Activated CD4-positive, CD25-positive, alpha-beta regulatory T cell treated with anti-CD3 and anti-CD28 coated beads, Interleukin-2, amount 50 U/mL, for 72 hours (primary cell): ENCODE measurements at regions not wholly inside any gene's neighbourhood (a gene's known extent, or its start where the extent isn't known, plus 50 kb on each side); places are given as distances from the start of the nearest gene placed in this dataset.

Source experiments
- DNase-seq: peaks from one replicate; pipeline ENCODE4 v3.0.0; 2021

- DNase-seq = no peak
Observed at GRCh38 chr2:8030573-8031303, 651.1 kb upstream of the ID2 start.

- no peak for DNase-seq
Observed at GRCh38 chr2:8031370-8031769, 650.5 kb upstream of the ID2 start.

GRCh38 chr2:8033546-8034096, 648.2 kb upstream of the ID2 start:
- DNase-seq = no peak

DNA sequence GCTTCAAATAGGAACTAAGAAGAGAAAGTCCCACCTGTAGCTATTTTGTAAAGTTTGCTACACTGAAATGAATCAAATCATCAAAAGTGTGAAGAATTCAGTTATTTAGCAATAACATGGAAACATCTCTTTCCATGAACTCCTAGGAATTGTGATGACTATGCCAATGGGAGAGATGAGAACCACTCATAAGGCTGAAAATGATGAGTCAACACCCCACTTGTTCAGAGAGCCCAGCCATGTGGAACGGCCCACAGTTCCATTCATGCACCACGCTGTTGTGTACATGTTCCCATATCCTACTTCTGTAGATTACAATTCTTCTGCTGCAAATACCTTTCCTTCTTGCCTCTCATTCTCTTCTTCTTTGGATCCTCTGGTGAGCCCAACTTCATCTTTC, 645.5 kb upstream of the ID2 start:
- DNase-seq = no peak

- DNase-seq = no peak
Observed at GRCh38 chr2:8039732-8040131, 642.1 kb upstream of the ID2 start.

DNA sequence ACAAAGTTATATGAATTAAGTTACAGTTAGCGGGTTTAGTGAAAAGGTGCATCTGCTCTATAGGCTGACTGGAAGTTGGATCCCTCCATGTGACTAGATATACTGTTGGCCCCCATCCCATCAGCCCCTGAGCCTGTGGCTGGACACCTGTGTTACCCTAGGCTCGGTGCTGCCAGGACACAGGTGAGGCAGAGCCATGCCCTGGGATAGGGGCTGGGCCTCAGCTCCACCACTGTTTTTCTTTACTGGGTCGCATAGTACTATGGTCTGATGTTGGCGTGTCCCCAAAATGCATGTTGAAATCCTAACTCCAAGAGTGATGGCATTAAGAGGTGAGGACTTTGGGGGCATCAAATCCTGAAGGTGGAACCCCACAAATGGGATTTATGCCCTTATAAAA, 638.6 kb upstream of the ID2 start:
- no peak for DNase-seq

GRCh38 chr2:8044046-8044594, 637.7 kb upstream of the ID2 start:
- no peak for DNase-seq

DNA sequence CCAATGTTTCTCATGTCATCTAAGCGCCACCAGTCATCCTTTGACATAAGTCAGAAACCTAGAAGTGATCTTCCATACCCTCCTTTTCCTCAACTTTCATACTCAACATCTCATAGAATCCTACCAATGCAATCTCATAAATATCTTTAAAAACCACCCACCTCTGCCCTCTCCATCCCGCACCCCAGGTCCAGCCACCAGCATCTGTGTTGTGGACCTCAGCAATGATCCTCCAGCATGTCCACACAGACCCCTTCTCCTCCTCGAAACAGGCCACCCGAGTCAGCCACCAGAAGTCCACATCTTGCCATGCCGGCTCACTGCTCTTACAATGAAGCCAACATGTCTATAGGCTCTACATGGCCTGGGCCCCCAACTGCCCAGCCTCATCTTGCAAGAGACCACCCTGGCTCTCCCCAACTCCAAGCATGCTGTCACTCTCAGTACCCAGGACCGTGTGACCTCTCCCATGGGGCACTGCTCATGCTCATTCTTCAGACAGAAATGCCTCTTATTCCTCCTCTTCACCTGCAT, 636.7 kb upstream of the ID2 start:
- no peak for DNase-seq

DNA sequence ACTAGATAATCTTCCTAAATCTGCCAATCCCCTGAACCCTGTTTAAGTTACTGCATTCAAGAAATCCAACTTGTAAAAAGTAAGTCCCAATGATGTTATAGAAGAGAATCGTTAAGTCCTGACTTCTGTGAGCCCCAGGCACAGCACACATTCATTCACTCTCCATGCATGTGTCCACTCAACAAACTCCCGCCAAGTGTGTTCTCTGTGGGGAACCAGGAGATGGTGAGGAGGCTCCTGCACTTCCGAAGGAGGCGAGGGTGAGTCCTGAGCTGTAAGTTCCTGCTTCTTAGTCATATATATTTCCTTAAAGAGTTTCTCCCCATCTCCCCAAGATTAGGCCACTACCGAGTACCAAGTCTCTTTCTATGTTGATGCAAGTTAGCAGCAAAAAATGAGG, 635.0 kb upstream of the ID2 start:
- DNase-seq = no peak

GRCh38 chr2:8049176-8049575, 632.7 kb upstream of the ID2 start:
- DNase-seq = no peak

- DNase-seq = no peak
Observed at GRCh38 chr2:8049851-8050571, 631.8 kb upstream of the ID2 start.

DNA sequence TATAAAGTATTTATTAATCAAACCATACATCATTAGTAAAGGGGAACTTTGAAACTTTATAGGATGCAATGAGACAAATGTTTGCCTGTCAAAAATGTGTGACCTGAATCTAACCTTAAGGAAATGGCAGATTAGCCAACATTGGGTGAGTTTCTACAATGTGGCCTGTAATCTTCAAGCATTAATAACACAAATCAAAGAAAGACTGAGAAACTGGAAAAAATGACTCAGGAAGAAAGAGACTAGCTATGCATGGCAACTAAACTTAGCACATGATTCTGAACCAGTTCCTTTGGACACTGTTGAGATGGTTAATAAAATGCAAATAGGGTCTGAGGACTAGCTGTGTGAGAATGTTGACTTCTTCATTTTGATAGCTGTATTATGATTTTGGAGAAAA, 628.6 kb upstream of the ID2 start:
- no peak for DNase-seq

- no peak for DNase-seq
Observed at GRCh38 chr2:8054070-8054469, 627.8 kb upstream of the ID2 start.

DNA sequence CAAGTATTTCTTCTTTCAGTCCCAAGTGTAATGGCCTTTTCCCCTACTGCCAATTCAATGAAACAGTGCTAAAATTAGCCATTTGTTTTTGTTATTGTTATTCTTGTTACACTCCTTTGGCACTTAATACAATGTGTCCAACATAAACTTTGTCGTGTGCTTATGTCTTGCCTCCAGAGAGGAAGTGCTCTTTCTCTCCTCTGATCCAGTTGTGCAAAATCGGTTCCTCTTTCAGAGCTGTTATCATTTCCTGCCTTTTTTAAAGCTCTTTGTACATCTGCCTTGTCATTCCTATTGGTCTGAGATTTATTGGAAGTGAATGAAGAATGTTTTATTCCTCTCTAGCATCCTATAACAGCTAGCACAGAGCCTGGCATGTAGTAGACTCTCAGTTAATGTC, 623.2 kb upstream of the ID2 start:
- no peak for DNase-seq

DNA sequence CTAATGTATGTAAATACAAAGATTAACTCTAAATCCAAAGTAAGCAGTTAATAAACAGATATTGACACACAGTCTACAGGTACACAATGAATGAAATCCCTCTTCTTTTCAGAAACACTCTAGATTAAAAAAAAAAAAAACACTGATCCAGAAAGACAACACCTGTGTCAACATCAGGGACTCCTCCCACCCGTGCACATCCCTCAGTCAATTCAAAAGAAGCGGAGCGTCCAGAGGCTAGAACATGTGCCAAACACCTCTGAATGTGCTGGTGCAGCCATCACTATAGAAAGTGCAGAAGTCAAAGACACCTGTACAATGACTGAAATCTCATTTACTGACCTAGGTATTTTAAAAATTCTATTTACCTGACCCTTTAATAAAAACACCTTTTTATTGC, 622.6 kb upstream of the ID2 start:
- DNase-seq = no peak

- DNase-seq = no peak
Observed at GRCh38 chr2:8059794-8060193, 622.1 kb upstream of the ID2 start.

- no peak for DNase-seq
Observed at GRCh38 chr2:8061219-8061618, 620.6 kb upstream of the ID2 start.

- DNase-seq = no peak
Observed at GRCh38 chr2:8064603-8065002, 617.3 kb upstream of the ID2 start.

DNA sequence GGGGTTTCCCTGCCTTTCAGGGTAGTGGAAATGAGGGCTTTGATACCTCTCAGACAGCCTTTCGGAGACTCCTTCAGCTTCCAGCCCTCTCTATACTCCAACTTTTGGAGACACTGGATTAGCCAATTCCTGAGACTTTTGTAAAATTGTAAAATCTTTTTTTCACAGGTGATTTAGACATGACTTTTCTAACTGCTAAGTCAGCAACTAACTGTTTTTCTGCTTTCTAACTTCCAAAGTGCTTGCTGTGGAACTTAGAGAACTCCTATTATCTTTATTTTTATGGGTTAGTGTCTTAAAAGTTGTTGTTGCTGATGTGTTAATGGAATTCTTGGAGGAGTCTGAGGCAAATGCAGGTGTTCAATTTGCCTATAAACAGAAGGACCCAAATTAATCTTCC, 616.7 kb upstream of the ID2 start:
- no peak for DNase-seq

- DNase-seq = no peak
Observed at GRCh38 chr2:8067784-8068336, 614.0 kb upstream of the ID2 start.

DNA sequence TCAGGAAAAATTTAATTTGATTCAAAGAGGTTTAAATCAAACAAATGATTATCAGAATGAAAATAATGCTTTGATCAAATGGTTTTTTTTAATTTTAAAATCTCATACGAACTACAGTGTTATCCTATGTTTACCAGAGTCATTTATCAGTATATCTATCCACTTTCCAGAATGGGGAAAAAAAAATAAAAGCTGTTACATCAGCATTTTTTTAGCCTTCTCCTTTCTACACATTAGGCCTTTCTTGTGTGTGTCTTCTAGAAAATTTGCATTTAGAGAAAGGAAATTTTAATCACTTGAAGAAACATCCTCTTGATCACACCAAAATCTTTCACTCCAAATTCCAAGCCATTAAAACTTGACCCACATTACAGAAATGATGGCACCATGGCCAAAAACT, 608.9 kb upstream of the ID2 start:
- no peak for DNase-seq

GRCh38 chr2:8073916-8074315, 607.9 kb upstream of the ID2 start:
- no peak for DNase-seq
